ENCODE measurements at regions not wholly inside any gene's neighbourhood (a gene's known extent, or its start where the extent isn't known, plus 50 kb on each side); places are given as distances from the start of the nearest gene placed in this dataset.
"Not testable (repeated sequence)": the region's sequence is repeated elsewhere in the genome, so short reads cannot be mapped to it uniquely, and the experiment has no call there.

DNA sequence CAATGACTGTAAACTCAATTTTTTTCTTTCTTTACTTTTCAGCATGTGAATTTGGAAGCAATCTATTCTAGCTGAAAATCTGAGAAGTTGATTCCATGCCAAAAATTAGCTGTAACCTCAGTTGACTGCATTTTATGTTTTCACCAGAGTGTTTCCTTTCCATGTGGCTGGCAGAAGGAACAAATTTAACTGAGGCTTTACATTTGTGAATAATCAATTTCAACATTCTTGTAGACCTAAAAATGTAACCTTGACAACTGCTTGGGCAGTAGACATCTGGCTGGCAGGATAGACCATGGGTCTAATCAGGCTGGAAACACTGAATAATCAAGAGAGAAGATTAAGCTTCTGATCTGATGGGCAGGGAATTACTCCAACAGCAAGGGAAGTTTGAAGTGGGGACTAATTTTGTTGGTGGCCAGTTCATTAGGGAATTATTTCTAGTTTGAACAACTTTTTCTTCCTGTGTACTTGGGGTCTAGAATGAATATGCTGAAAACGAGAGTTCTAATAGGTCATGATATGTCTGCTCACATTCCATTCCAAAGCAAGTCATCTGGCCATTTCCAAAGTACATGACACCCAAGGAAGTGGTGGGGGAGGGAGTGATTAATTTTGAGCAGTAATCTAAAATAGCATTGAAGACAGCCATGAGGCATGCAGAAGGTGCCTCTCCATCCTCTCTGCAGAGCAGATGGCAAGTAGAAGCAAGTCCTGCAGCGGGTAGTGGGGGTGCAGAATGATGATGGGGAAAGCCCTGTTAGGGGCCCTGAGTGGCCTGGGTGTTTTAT lies 68.2 kb downstream of the ATP23 start:
- Mint-ChIP-seq H3K4me1 (no peaks in the 10 kb centered on the region), H3K9me3 (peaks cover 0 to 14% (median 4%) of the 10 kb centered on the region in 7 donors), H3K27me3 (peaks cover 8 to 16% (median 10%) of the 10 kb centered on the region in 3 donors), H3K4me3 (no peak overlapping the region), H3K27ac (no peak overlapping the region), H3K36me3 (no peaks in the 10 kb centered on the region)
- ATAC-seq (ENCODE audit: low read depth in 2 of 2) (no peak), DNase-seq (no peak)

DNA sequence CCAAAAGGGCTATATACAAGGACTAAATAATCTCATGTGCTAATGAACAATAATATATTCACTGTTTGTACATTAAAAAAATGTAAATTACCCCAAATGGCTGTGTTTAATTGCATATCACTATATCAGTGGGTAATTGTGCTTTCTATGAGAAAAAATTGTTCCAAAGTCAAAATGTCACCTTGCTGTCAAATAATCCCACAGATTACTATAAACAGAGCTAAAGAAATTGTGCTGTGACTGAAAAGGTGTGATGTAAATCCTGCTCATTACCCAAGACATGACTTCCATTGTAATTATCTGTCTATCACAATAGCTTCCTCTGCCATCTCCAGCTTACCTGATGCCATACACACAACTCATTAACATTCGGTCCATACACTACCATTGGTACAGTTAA lies 70.3 kb downstream of the ATP23 start:
- H3K9me3 Mint-ChIP-seq: peaks cover 0 to 16% (median 4%) of the 10 kb centered on the region in 7 donors
- no peaks in the 10 kb centered on the region for H3K4me1 Mint-ChIP-seq
- H3K27ac Mint-ChIP-seq: no peak overlapping the region
- H3K36me3 Mint-ChIP-seq: no peaks in the 10 kb centered on the region
- ATAC-seq (ENCODE audit: low read depth in 2 of 2): no peak
- H3K4me3 Mint-ChIP-seq: no peak overlapping the region
- DNase-seq: no peak
- H3K27me3 Mint-ChIP-seq: peaks cover 0 to 14% (median 8%) of the 10 kb centered on the region in 3 donors

DNA sequence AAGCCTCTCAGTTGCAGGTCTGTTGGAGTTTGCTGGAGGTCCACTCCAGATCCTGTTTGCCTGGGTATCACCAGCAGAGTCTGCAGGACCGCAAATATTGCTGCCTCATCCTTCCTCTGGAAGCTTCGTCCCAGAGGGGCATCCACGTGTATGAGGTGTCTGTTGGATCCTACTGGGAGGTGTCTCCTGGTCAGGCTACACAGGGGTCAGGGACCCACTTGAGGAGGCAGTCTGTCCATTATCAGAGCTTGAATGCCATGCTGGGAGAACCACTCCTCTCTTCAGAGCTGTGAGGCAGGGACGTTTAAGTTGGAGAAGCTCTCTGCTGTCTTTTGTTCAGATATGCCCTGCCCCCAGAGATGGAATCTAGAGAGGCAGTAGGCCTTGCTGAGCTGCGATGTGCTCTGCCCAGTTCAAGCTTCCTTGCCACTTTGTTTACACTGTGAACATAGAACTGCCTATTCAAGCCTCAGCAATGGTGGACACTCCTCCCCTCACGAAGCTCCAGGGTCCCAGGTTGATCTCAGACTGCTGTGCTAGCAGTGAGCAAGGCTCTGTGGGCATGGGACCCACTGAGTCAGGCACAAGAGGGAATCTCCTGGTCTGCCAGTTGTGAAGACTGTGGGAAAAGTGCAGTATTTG lies 81.1 kb downstream of the ATP23 start:
- not testable (repeated sequence) for DNase-seq; H3K4me1 Mint-ChIP-seq; ATAC-seq (ENCODE audit: low read depth in 2 of 2); H3K36me3 Mint-ChIP-seq; H3K27ac Mint-ChIP-seq; H3K4me3 Mint-ChIP-seq
- Mint-ChIP-seq H3K9me3 (peaks cover 0 to 52% (median 39%) of the 10 kb centered on the region in 7 donors), H3K27me3 (peaks cover under 1 to 29% (median 5%) of the 10 kb centered on the region in 3 donors)

- H3K27me3 Mint-ChIP-seq: peaks cover 3 to 22% (median 12%) of the 10 kb centered on the region in 3 donors
- no peak for DNase-seq
- no peak for ATAC-seq (ENCODE audit: low read depth in 2 of 2)
- no peaks in the 10 kb centered on the region for H3K4me1 Mint-ChIP-seq
- no peak overlapping the region for H3K27ac Mint-ChIP-seq
- H3K36me3 Mint-ChIP-seq: peaks cover 0 to 7% of the 10 kb centered on the region in 2 donors
- H3K4me3 Mint-ChIP-seq: no peak overlapping the region
- peaks cover 5 to 32% (median 22%) of the 10 kb centered on the region in 7 donors for H3K9me3 Mint-ChIP-seq
Measured at GRCh38 chr12:58025431-58025830, 84.1 kb downstream of the ATP23 start.

GRCh38 chr12:58026426-58026825 lies 85.1 kb downstream of the ATP23 start:
- no peaks in the 10 kb centered on the region for H3K4me1 Mint-ChIP-seq
- H3K36me3 Mint-ChIP-seq: peaks cover 0 to 10% of the 10 kb centered on the region in 2 donors
- H3K27ac Mint-ChIP-seq: no peak overlapping the region
- H3K4me3 Mint-ChIP-seq: no peak overlapping the region
- peaks cover 5 to 34% (median 26%) of the 10 kb centered on the region in 7 donors for H3K9me3 Mint-ChIP-seq
- H3K27me3 Mint-ChIP-seq: peaks cover 3 to 19% (median 9%) of the 10 kb centered on the region in 3 donors
- no peak for ATAC-seq (ENCODE audit: low read depth in 2 of 2)
- no peak for DNase-seq

DNA sequence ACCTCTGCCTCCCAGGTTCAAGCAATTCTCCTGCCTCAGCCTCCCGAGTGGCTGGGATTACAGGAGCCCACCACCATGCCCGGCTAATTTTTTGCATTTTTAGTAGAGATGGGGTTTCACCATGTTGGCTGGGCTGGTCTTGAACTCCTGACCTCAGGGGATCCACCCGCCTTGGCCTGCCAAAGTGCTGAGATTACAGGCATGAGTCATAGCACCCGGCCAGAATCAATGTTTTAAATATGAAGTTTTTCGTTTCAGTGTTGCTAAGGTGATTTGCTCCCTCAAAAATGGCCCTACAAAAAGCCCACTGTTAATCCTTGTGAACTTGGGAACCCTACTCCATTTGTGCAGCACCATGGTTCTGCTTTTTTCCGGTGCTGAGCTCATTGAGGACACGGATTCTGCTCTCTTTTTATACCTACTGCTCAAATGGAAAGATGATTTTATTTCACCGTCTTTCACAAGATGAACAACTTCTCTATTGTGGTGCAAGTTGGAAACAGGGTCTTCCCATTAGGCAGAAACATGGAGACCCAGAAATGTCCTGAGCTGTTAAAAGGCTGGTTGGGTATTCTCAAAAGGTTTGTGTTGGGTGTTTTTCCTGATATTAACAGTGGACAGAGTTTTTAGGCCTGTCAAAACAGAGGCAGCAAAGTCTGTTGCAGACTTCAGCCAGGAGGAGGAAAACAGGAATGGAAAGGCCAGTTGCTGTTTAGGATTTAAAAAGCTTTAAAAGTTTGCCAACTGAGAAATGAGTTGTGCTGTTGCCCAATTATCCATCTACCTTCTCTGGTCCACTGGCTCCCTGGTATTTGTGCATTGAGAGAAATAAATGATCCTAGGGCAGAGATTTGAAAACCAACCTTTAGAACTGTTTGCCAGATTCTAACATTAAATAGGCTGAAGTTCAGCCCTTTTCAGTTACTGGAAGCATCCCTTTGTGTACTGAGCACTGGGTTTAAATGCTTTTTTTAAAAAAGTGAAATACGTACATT lies 85.8 kb downstream of the ATP23 start:
- H3K4me1 Mint-ChIP-seq: no peaks in the 10 kb centered on the region
- peaks cover 3 to 11% (median 9%) of the 10 kb centered on the region in 3 donors for H3K27me3 Mint-ChIP-seq
- ATAC-seq (ENCODE audit: low read depth in 2 of 2) (no peak), DNase-seq (no peak)
- H3K27ac Mint-ChIP-seq: no peak overlapping the region
- no peak overlapping the region for H3K4me3 Mint-ChIP-seq
- peaks cover 12 to 41% (median 30%) of the 10 kb centered on the region in 7 donors for H3K9me3 Mint-ChIP-seq
- peaks cover 3 to 14% of the 10 kb centered on the region in 2 donors for H3K36me3 Mint-ChIP-seq

DNA sequence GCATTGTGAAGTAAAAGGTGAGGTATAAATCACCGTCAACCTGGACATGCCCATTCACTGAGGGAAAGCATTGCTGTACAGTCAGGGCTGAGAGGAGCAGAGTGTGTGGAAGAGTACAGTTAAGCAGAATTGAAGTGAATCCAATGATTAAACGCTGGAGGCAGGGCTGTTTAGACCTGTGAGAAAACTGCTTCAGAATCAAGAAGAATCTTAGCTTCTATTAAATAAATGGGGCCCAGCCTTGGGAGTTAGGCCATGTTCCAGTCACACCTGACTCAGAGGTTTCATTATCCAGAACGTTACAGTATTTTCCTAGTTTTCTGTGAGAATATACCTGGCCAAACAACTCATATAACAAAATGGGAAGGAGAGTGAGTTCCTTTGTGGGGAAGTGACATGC lies 86.9 kb downstream of the ATP23 start:
- H3K27me3 Mint-ChIP-seq: peaks cover 3 to 9% (median 8%) of the 10 kb centered on the region in 3 donors
- peaks cover 9 to 18% of the 10 kb centered on the region in 2 donors for H3K36me3 Mint-ChIP-seq

DNA sequence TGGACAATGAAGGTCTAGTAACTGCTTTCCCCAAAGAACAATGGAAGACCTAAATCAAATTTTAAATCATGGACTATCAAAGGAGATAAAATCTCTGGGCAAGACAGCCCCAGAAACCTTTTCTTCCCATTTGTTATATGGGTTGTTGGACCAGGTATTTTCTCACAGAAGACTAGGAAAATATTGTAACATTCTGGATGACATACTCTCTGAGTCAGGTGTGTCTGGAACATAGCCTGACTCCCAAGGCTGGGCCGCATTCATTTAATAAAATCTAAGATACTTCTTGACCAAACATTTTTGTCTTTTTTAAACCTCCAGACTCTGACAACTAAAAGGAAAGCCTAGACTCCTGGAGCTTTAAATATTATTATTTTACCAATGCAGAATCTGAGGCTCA lies 87.9 kb downstream of the ATP23 start:
- ATAC-seq (ENCODE audit: low read depth in 2 of 2): no peak
- H3K9me3 Mint-ChIP-seq: peaks cover 13 to 62% (median 46%) of the 10 kb centered on the region in 7 donors

More for the DNA sequence above, 86.9 kb downstream of the ATP23 start:
- Mint-ChIP-seq H3K4me3 (no peak overlapping the region), H3K4me1 (no peaks in the 10 kb centered on the region), H3K9me3 (peaks cover 13 to 52% (median 40%) of the 10 kb centered on the region in 7 donors), H3K27ac (no peak overlapping the region)
- no peak for ATAC-seq (ENCODE audit: low read depth in 2 of 2)
- no peak for DNase-seq

DNA sequence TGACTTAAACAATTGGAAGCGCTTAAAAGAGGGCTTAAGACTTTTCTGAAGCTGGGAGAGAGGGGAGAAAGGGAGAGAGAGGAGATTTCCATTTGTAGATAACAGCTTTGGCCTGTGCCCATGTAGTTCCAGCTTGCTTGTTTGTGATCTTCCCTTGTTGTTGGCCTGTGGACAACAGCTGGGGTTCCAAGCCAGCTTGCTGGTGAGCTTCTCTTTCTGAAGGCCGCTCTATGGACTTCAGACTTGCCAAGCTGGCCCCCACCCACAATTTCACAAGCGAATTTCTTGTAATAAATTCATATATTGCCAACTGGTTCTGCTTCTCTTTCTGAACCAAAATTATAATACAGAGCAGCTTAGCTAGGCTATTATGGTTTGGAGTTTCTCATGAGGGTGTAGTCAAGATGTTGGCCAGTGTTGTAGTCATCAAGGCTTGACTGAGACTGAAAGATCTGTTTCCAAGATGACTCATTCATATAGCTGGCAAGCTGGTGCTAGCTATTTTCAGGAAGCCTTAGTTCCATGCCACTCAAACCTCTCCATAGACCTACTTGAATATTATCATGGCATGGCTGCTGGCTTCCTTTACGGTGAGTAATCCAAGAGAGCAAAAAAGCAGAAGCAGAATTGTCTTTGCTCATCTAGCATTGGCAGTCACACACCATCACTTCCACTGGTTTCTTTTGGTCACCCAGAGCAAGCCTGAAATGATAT lies 89.4 kb downstream of the ATP23 start:
- ATAC-seq (ENCODE audit: low read depth in 2 of 2) (no peak), DNase-seq (no peak)
- Mint-ChIP-seq H3K27me3 (peaks cover 3 to 9% (median 8%) of the 10 kb centered on the region in 3 donors), H3K4me3 (no peak overlapping the region), H3K9me3 (peaks cover 13 to 61% (median 45%) of the 10 kb centered on the region in 7 donors), H3K36me3 (peaks cover 9 to 27% of the 10 kb centered on the region in 2 donors), H3K27ac (no peak overlapping the region), H3K4me1 (no peaks in the 10 kb centered on the region)

More for the DNA sequence above, 87.9 kb downstream of the ATP23 start:
- Mint-ChIP-seq H3K4me1 (no peaks in the 10 kb centered on the region), H3K4me3 (no peak overlapping the region), H3K27me3 (peaks cover 3 to 9% (median 8%) of the 10 kb centered on the region in 3 donors), H3K36me3 (peaks cover 9 to 18% of the 10 kb centered on the region in 2 donors), H3K27ac (no peak overlapping the region)
- no peak for DNase-seq

- Mint-ChIP-seq H3K36me3 (peaks cover 15 to 37% of the 10 kb centered on the region in 2 donors), H3K4me3 (no peak overlapping the region), H3K27ac (no peak overlapping the region), H3K27me3 (peaks cover 3 to 9% (median 8%) of the 10 kb centered on the region in 3 donors), H3K9me3 (peaks cover 18 to 68% (median 52%) of the 10 kb centered on the region in 7 donors), H3K4me1 (no peaks in the 10 kb centered on the region)
- ATAC-seq (ENCODE audit: low read depth in 2 of 2): no peak
- DNase-seq: no peak
Measured at GRCh38 chr12:58032156-58032555, 90.8 kb downstream of the ATP23 start.

- Mint-ChIP-seq H3K4me3 (no peak overlapping the region), H3K27me3 (peaks cover 0 to 9% (median 8%) of the 10 kb centered on the region in 3 donors), H3K4me1 (no peaks in the 10 kb centered on the region), H3K36me3 (peaks cover 15 to 37% of the 10 kb centered on the region in 2 donors), H3K27ac (no peak overlapping the region), H3K9me3 (peaks cover 18 to 78% (median 66%) of the 10 kb centered on the region in 7 donors)
- ATAC-seq (ENCODE audit: low read depth in 2 of 2) (no peak), DNase-seq (no peak)
Measured at GRCh38 chr12:58033831-58034230, 92.5 kb downstream of the ATP23 start.

GRCh38 chr12:58034311-58034710 lies 92.9 kb downstream of the ATP23 start:
- peaks cover 18 to 83% (median 71%) of the 10 kb centered on the region in 7 donors for H3K9me3 Mint-ChIP-seq
- no peak for ATAC-seq (ENCODE audit: low read depth in 2 of 2)
- H3K4me3 Mint-ChIP-seq: no peak overlapping the region
- no peaks in the 10 kb centered on the region for H3K4me1 Mint-ChIP-seq
- no peak for DNase-seq
- no peak overlapping the region for H3K27ac Mint-ChIP-seq
- peaks cover 0 to 9% (median 8%) of the 10 kb centered on the region in 3 donors for H3K27me3 Mint-ChIP-seq
- peaks cover 15 to 37% of the 10 kb centered on the region in 2 donors for H3K36me3 Mint-ChIP-seq
